ENCODE measurements at regions not wholly inside any gene's neighbourhood (a gene's known extent, or its start where the extent isn't known, plus 50 kb on each side); places are given as distances from the start of the nearest gene placed in this dataset.

- TF ChIP-seq CTCF (tag by site-specific recombination; IDR thresholded peaks at IDR 0.05): no peak
- no peak for TF ChIP-seq MYNN (tag by site-specific recombination; IDR thresholded peaks at IDR 0.05; ENCODE audit: borderline replicate concordance)
- TF ChIP-seq ZNF398 (tag by site-specific recombination; IDR thresholded peaks at IDR 0.05): no peak
- no peak for TF ChIP-seq ZNF658 (tag by site-specific recombination; IDR thresholded peaks at IDR 0.05)
- no peak for TF ChIP-seq ZNF366 (tag by site-specific recombination; conservative IDR thresholded peaks at IDR 0.05)
- TF ChIP-seq ZNF626 (tag by site-specific recombination; IDR thresholded peaks at IDR 0.05): no peak
- TF ChIP-seq ZNF768 (tag by site-specific recombination; IDR thresholded peaks at IDR 0.05): no peak
- TF ChIP-seq ZBTB7A (tag by site-specific recombination; IDR thresholded peaks at IDR 0.05; ENCODE audit: low read depth): no peak
- TF ChIP-seq, protein P1, sequence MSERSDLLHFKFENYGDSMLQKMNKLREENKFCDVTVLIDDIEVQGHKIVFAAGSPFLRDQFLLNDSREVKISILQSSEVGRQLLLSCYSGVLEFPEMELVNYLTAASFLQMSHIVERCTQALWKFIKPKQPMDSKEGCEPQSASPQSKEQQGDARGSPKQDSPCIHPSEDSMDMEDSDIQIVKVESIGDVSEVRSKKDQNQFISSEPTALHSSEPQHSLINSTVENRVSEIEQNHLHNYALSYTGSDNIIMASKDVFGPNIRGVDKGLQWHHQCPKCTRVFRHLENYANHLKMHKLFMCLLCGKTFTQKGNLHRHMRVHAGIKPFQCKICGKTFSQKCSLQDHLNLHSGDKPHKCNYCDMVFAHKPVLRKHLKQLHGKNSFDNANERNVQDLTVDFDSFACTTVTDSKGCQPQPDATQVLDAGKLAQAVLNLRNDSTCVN (tag by site-specific recombination; optimal IDR thresholded peaks at IDR 0.05): no peak
- no peak for TF ChIP-seq ZFHX2 (tag by site-specific recombination; conservative IDR thresholded peaks at IDR 0.05)
- TF ChIP-seq ZNF274 (IDR thresholded peaks at IDR 0.05; ENCODE audit: low read length): no peak
- no peak for TF ChIP-seq ZNF274 (tag by site-specific recombination; IDR thresholded peaks at IDR 0.05; ENCODE audit: borderline replicate concordance)
- no peak for TF ChIP-seq MEIS1 (CRISPR knock-in tag; IDR thresholded peaks at IDR 0.05; ENCODE audit: borderline replicate concordance)
- TF ChIP-seq PRDM10 (tag by site-specific recombination; IDR thresholded peaks at IDR 0.05): no peak
Observed at GRCh38 chr6:121677571-121677970, 242.1 kb downstream of the GJA1 start.
